Middle frontal gyrus (tissue), 1 donor: ENCODE measurements at regions not wholly inside any gene's neighbourhood (a gene's known extent, or its start where the extent isn't known, plus 50 kb on each side); places are given as distances from the start of the nearest gene placed in this dataset.
"Not testable (repeated sequence)": the region's sequence is repeated elsewhere in the genome, so short reads cannot be mapped to it uniquely, and the experiment has no call there.

Experiments used
- DNase-seq: peaks from one replicate; pipeline ENCODE4 v3.0.0-alpha.2; 2015; ENCODE audit warnings: low spot score; ENCODE audit errors: extremely low spot score

DNA sequence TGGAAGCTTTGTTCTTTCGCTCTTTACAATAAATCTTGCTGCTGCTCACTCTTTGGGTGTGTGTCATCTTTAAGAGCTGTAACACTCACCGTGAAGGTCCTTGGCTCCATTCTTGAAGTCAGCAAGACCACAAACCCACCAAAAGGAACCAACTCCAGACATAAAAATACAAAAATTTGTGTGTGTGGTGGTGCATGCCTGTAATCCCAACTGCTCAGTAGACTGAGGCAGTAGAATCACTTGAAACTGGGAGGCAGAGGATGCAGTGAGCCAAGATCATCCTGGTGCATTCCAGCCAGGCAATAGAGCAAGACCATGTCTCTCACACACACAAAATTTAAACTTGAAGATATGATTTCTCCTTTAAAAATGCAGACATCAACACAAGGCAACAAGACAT is 1431.7 kb upstream of the B3GALT2 start:
- DNase-seq, result no peak

DNA sequence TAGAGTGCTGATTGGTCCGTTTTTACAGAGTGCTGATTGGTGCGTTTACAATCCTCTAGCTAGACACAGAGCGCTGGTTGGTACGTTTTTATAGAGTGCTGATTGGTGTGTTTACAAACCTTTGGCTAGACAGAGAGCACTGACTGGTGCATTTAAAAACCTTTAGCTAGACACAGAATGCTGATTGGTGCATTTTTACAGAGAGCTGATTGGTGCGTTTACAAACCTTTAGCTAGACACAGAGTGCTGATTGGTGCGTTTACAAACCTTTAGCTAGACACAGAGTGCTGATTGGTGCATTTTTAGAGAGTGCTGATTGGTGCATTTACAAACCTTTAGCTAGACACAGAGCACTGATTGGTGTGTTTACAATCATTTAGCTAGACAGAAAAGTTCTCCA is 1430.9 kb upstream of the B3GALT2 start:
- not testable (repeated sequence) for DNase-seq

DNA sequence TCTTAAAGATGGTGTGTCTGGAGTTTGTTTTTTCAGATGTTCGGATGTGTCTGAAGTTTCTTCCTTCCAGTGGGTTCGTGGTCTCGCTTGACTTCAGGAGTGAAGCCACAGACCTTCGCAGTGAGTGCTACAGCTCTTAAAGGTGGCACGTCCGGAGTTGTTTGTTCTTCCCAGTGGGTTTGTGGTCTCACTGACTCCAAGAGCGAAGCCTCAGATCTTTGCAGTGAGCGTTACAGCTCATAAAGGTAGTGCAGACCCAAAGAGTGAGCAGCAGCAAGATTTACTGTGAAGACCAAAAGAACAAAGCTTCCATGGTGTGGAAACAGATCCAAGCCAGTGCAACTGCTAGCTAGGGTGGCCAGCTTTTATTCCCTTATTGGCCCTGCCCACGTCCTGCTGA is 1430.4 kb upstream of the B3GALT2 start:
- no peak for DNase-seq

DNA sequence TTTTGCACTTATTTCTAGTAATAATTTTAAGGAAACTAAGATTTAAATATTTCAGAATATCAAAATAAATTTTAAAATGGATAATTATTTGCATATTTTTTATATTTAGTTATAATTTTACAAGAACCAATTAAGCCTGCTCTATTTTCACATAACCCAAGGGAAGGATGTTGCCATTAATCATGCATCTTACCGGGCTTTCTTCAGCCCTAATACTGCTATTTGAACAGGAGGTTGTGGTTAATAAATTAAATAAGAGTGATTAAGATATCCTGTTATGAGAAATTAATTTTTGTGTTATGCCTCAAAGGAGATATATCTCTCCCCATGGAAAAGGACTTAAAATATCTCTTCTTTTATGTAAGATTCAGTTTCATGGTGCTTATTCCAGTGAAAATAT is 1415.8 kb upstream of the B3GALT2 start:
- no peak for DNase-seq

DNA sequence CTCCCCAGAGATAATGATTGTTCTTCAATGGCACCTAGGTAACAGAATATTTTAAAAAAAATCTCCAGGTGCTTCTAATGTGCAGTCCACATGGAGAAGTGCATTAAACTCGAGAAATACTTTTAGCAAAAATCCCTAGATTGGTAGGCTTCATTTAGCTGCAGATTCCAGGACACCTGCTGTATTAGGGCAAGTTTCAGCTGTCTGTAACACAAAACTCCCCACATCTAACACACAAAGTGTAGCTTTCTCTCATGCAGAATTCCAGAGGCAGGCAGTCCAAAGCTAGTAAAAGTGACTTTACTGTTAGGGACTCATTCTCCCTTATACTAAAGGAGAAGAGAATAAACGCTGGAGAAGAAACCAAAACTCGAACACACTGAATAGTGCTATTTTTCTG is 1414.3 kb upstream of the B3GALT2 start:
- DNase-seq, result no peak

DNA sequence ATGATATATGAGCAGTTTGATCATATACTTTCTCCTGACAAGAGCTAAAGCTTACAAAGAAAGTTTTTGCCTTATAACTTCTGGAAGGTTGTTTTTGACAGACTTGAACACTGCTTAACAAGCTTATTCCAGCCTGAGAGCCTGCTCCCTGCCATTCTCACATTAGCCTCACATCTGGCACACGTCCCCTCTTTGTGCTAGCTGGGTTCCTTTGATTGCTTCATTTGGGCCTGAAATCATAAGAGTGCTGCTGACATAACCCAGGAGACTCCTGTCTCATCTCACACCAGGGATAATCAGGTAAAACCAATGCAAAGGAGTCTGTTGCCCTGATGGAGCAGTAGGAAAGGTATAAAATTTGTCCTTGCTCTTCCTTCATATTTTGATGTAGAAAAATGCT is 1411.7 kb upstream of the B3GALT2 start:
- no peak for DNase-seq

DNA sequence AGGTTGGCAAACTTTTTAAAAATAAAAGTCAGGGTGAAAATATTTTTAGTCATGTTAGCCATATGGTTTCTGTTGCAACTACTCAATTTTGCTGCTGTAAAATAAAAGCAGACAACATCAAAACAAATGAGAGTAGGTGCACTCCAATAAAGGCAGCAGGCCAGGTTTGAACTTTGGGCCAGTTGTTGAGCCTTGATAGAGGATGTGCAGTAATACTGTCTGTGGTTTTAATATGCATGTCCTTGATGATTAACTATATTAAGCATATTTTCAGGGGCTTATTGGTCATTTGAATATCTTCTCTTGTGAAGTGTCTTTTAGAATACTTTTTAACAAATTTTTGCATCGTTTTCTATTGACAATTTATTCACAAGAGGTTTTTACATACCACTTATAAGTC is 1399.9 kb upstream of the B3GALT2 start:
- no peak for DNase-seq

DNA sequence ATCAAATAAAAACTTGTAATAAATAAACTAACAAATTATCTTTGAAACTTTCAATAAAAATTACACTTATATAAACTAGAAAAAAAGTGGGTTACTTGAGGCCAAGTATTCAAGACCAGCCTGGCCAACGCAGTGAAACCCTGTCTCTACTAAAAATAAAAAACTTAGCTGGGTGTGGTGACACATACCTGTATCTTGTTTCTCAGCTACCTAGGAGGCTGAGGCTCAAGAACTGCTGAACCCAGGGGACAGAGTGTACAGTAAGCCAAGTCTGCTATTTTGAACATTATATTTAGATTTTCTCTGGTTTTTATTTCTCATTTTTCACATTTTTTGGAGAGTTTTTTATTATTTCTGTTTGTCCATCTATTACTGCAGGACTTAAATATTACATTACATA is 1397.6 kb upstream of the B3GALT2 start:
- no peak for DNase-seq

DNA sequence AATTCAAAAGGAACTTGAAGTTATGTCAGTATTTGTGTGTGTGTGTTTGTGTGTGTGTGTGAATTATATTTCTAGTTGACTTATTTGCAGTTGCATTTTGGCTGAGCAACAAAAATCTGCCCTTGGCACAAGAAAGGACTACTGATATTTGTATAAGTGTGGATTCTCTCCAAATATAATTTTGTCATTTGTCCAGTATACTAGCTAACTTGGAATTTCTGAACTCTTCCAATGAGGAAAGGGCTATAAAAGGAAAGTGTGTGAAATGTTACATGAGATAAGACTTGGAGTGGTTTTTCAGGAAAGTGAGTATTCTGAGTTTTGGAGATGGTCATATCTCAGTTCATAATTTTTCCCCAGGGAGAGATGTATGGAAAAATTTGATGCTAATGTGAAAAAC is 1384.1 kb upstream of the B3GALT2 start:
- DNase-seq, result no peak

DNA sequence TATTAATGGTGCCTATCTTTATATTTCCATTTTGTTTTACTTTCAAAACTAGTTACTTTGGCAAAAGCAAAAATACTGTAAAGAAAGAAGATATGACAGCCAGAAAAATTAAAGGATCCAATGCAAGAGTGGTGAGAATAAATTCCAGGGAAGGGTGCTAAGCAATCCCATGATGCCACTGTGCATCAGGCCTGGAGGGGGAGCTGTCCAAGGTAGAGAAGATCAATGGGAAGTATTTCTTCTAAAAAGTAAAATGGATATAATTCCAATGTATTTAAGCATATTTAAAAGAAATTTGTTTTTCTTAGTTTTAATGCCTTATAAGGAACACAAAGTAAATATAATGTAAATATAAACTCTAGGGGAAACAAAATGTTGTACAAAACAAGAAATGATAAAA is 1382.2 kb upstream of the B3GALT2 start:
- no peak for DNase-seq

DNA sequence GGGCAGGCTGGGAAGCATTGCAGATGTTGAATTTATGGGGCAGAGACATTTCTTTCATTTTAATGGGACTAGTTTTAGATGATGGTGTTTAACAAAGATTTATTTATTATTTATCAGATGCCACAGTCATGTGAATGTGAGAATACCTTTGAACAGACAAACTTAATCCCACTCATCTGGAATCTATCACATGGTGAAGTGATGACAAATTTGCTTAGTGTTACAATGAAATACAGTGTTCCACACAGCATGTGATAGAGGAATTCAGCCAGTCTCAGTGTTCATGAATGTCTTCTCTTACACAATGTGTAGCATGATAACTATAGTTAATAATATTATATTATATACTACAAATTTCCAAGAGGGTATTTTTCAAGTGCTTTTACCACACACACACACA is 1361.7 kb upstream of the B3GALT2 start:
- DNase-seq, result no peak

DNA sequence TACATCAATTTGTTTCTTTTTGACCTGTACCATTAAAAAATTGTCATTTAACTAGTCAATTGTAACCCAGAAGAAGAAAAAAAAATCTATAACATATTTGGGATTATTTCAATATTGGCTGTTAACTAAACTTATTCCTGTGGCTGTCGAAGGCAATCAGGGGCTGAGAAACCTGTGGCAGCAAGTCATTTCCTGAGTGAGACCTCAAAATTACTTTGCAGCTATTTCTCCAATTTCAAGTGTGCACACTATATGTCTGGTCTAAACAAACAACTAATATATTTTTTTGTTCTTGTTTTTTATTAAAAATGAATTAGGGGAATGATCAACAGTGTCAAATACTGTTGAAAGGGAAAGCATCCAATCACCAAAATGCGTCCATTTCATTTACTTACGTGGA is 1357.6 kb upstream of the B3GALT2 start:
- no peak for DNase-seq

DNA sequence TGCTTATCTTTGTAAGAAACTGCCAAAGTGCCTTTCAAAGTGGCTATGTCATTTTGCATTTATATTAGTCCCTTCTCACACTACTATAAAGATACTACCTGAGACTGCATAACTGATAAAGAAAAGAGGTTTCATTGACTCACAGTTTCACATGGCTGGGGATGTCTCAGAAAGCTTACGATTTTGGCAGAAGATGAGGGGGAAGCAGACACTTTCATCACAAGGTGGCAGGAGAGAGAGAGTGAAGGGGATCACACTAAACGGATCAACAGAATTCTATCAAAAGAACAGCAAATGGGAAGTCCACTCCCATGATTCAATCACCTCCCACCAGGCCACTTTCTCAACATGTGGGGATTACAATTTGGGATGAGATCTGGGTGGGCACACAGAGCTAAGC is 1352.0 kb upstream of the B3GALT2 start:
- no peak for DNase-seq

DNA sequence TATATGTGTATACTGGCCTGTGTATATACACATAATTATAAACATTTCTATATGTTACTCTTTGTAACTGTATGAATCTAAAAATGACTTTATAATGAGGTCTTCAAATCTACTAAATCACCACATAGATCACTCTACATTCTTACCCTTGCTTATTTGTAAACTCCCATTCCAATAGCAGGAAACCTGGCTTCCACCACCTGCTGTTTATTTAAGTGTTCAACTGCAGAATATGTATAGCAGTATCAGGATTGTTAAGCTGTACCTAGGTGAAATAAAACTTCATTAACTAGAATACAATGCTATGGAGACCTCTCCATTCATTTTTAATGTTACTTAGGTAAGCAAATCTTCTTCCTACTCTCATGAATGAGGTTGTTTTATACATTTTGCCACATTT is 1351.1 kb upstream of the B3GALT2 start:
- no peak for DNase-seq

DNA sequence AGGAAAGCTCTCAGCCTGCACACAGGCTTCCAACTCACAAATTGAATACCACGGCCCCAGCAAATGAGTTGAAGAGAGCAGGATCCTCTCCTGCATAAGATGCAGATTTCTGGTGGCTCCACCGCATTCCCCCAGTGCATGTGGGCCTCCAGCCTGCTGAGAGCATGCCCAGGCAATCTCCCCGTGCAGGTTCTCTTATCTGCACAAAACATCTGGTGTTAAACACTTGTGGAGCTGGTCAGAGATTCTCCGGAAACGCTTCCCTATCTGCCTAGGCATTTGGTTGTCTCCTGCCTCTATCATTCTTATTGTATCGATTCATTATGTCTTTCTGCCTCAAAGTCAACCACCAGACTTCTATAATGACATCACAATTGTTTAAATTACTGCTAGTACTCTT is 1349.0 kb upstream of the B3GALT2 start:
- DNase-seq, result no peak

DNA sequence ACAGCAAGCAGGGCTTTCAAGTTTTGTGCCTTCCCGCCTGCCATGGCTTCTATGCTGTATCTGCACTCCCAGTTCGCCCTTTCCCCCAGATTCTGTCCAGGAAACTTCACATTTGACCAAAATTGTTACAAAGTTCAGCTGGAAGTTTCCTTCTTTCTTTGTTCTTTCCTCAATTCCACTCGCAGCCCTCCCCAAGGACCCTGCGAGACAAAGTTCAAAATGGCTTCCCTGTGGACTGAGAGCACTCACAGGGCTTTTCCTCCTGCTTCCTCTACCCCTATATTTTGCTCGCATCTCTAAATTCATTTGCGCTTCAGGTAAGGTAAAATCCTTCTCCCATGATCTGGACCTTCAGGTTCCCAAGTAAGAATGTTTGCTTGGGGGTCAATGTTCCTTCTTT is 1348.4 kb upstream of the B3GALT2 start:
- DNase-seq, result no peak

DNA sequence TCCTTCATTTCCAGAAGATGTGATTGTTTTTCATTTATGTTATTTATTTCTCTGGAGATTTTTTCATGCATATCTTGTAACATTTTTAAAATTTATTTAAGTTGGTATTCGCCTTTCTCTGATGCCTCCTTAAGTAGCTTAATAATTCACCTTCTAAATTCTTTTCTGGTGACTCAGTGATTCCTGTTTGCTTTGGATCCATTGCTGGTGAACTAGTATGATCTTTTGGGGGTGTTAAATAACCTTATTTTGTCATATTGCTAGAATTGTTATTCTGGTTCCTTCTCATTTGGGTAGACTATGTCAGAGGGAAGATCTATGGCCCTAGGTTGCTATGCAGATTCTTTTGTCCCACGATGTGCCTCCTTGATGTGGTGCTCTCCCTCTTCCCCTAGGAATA is 1347.2 kb upstream of the B3GALT2 start:
- DNase-seq, result no peak

DNA sequence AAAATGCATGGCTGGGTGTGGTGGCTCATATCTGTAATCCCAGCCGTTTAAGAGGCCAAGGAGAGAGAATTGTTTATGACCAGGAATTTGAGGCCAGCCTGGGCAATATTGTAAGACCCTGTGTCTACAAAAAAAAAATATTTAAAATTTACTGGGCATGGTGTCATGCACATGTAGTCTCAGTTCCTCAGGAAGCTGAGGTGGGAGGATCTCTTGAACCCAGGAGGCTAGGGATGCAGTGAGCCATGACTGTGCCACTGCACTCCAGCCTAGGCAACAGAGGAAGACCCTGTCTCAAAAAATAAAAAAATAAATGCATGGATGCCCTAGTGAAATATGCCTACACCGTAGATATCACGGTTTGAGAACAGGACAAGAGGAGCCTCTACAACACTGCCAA is 1331.2 kb upstream of the B3GALT2 start:
- no peak for DNase-seq

DNA sequence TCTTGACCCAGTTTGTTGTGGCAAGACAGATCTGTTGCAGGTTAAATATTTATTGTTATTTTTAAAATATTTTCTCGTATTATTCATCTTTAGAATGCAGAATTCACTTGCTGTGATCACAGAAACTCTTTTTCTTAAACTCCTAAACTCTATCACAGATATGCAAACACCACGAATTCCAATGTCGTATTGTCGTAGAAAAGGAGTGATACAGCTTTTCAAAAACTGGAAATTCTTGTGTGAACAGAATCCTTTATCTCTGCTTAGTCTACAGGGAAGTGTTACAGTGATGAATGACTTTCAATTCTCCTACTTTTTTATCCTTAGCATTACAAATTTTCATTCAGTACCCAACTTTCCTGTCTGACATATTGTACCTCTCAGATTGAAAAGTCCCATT is 1329.5 kb upstream of the B3GALT2 start:
- no peak for DNase-seq

DNA sequence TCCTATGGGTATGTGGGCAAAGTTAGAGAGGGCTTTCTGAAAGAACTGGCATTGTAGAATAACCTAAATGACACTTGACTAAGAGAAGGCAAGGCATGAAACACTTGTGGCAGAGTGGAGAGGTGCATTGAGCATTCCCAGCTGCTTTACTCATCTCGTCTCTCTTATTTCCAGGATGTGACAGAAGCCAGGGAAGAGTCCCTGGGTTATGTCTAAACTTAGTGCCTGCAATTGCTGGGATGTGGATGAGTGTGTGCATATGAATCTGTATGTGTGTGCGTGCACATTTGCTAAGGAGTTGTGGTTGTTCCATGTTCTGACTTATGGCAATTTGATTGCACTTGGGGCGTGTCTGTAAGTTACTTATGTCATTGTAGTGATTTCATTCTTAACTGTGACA is 1326.5 kb upstream of the B3GALT2 start:
- DNase-seq, result no peak

DNA sequence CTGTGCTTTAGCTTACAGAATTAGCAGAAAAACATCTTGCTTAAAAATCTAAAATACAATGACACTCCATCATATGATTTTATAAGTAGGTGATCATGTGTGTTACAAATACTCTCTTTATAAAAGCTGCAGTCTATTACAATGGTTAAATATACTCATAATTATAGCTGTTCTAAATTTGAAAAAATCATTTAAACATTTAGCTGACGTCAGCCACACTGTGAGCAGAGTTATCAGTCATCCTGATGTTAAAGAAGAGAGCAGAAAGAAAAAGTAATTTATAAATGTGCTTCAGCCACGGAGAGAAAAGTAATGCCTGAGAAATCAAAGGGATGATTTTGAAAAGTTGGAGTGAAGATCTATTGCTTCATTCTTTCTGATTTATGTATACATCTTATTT is 1325.9 kb upstream of the B3GALT2 start:
- no peak for DNase-seq

DNA sequence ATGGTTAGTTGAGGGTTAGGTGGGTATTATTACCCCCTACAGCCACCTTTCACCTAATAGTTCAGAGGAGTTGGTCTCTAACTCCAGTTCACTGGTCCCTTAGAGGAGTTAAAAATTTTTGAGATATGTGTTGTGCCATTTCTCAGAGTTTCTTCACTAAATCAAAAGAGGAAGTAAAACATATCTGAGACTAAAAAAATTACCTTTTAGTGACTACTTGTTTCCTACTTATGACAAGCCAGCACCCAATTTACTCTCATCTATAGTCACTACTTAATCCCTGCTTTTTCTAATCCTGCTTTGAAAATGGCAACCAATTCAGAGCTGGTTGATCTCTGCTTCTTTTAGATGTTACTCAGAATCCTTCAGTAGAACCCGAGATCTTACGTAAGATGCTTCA is 1316.8 kb upstream of the B3GALT2 start:
- DNase-seq, result no peak

DNA sequence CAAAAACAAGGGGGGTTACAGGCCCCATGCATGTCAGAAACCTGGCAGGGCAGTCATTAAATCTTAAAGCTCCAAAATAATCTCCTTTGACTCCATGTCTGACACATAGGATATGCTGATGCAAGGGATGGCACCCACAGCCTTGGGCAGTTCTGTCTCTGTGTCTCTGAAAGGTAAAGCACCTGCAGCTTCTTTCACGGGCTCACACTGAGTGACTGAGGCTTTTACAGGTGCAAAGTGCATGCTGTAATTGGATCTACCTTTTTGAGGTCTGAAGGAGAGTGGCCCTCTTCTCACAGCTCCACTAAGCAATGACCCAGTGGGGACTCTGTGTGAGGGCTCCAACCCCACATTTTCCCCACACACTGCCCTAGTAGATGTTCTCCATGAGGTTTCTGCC is 1309.0 kb upstream of the B3GALT2 start:
- no peak for DNase-seq

DNA sequence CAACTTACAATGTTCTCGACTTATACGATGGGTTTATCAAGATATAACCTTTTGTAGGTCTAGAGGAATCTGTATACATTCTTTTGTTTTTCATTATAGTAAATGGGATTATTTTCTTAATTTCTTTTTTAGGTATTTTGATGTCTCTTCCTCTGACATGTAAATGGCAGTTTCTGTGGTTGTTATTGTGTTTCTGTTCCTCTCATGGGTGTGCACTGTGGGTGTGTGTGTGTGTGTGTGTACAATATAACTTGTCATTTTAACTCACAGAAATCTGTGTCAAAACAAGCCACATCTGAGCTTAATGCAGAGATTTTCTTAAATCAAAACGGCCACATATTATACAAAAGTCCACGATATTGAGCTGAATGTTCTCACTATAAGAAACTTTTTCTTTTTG is 1300.8 kb upstream of the B3GALT2 start:
- DNase-seq, result no peak

DNA sequence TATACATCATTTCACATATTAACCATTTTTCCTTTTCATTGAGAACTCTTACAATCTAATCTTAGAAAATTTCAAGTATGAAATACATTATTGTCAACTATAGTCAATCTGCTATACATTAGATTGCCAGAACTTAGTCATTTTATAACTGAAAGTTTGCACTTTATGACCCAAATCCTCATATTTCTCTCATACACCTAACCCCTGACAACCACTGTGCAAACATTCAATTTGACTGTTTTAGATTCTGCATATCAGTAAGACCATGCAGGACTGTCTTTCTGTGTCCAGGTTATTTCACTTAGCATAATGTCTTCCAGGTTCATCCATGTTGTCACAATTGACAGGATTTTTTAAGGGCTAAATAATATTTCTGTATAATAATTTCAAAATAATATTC is 1299.0 kb upstream of the B3GALT2 start:
- DNase-seq, result no peak
